Tibial artery (tissue), 4 donors: ENCODE measurements at regions not wholly inside any gene's neighbourhood (a gene's known extent, or its start where the extent isn't known, plus 50 kb on each side); places are given as distances from the start of the nearest gene placed in this dataset.

ENCODE experiments used
- DNase-seq, 2 donors: peaks; one replicate each; pipeline ENCODE4 v3.0.0-alpha.2; 2019
- H3K27ac ChIP-seq, 2 donors: fragments of 200-600 bp; sonication (generic) in 1 of 2; 1 replicate in 1 of 2; 2 replicates in 1 of 2; pipeline ENCODE4 v1.5.1; 2018 to 2019; ENCODE audit warnings: mild to moderate bottlenecking in 1 of 2
- H3K27me3 ChIP-seq, 2 donors: fragments of 200-600 bp; sonication (generic) in 1 of 2; one replicate each; pipeline versions ENCODE4 v1.5.1 to v1.6.0; 2016 to 2019
- H3K36me3 ChIP-seq, 3 donors: fragments of 200-600 bp; sonication (generic) in 2 of 3; one replicate each; pipeline ENCODE4 v1.5.1; 2016 to 2019; ENCODE audit warnings: mild to moderate bottlenecking in 2 of 3
- H3K4me1 ChIP-seq, 4 donors: fragments of 200-600 bp; sonication (generic) in 2 of 4; 1 replicate in 3 of 4; 2 replicates in 1 of 4; pipeline ENCODE4 v1.5.1; 2016 to 2019
- H3K4me3 ChIP-seq, 2 donors: fragments of 200-600 bp; sonication (generic) in 1 of 2; 1 replicate in 1 of 2; 2 replicates in 1 of 2; pipeline ENCODE4 v1.5.1; 2018 to 2019; ENCODE audit warnings: mild to moderate bottlenecking in 2 of 2
- H3K9me3 ChIP-seq, 3 donors: fragments of 200-600 bp; sonication (generic) in 1 of 3; one replicate each; pipeline ENCODE4 v1.5.1; 2016 to 2019
- CTCF ChIP-seq, 2 experiments: fragments of 200-600 bp in 1 of 2; fragments of 450-650 bp in 1 of 2; IDR thresholded peaks; one replicate each; pipeline ENCODE4 v1.5.1; 2017 to 2019; ENCODE audit warnings: antibody characterized with exemption in 2 of 2, mild to moderate bottlenecking in 1 of 2, moderate library complexity in 1 of 2
- intact Hi-C: fragments of 100-400 bp; cut with DNase I; formaldehyde crosslinking; loops from one replicate; pipeline ENCODE4 v1.15.0; 2023; ENCODE audit warnings: low total_unique reads

- Histone ChIP-seq H3K9me3 (peaks cover 0 to 4% (median under 1%) of the 10 kb centered on the region in 3 donors), H3K4me1 (no peaks in the 10 kb centered on the region), H3K27me3 (no peaks in the 10 kb centered on the region), H3K27ac (no peak overlapping the region), H3K36me3 (no peaks in the 10 kb centered on the region), H3K4me3 (no peak overlapping the region)
- no peak for TF ChIP-seq CTCF (IDR thresholded peaks at IDR 0.05)
- intact Hi-C loops = no loop called here
- no peak for DNase-seq
These were observed 296.3 kb downstream of the PRDM2 start for GRCh38 chr1:13996334-13996733.

DNA sequence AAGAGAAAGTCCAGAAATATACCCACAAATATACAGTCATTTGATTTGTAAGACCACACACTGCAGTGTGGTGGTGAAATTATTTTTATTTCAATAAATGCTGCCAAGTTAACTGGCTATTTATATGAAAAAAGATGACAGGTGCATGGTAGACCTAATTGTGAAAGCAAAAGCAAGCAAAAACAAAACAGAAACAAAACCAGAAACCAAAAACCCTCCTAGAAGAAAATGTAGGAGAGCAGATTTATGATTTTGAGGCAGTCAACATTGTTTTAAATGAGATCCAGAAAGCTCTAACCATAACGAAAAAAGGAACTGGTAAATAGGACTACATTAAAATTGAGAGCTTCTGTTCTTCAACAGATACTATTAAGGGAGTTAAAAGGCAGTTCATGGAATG is 303.6 kb downstream of the PRDM2 start:
- no peaks in the 10 kb centered on the region for H3K27me3 ChIP-seq
- no peak for TF ChIP-seq CTCF (IDR thresholded peaks at IDR 0.05)
- peaks cover 0 to 11% (median 3%) of the 10 kb centered on the region in 3 donors for H3K9me3 ChIP-seq
- intact Hi-C loops = no loop called here
- H3K27ac ChIP-seq = no peak overlapping the region
- no peaks in the 10 kb centered on the region for H3K4me1 ChIP-seq
- DNase-seq = no peak
- H3K36me3 ChIP-seq = no peaks in the 10 kb centered on the region
- no peak overlapping the region for H3K4me3 ChIP-seq

DNA sequence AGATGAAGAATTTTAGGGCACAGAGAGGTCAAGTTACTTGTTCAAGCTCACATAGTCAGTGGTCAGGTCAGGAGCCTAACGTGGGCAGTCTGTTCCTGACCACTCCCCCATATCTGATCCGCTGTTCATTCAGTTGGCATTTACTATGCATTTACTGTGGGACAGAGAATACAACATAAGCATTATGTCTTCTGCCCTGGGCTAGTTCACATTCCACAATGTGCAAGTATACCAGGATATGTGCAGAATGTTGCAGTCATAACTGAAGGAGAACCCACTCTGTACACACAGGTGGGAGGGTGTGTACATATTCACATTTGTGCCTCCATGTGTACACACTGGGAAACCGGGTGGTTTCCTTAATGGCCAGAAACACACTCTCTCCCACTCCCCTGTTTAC is 309.6 kb downstream of the PRDM2 start:
- H3K4me3 ChIP-seq = no peak overlapping the region
- H3K27ac ChIP-seq = no peak overlapping the region
- H3K4me1 ChIP-seq = no peaks in the 10 kb centered on the region
- no peaks in the 10 kb centered on the region for H3K27me3 ChIP-seq
- DNase-seq = no peak
- peaks cover 0 to 7% (median 0%) of the 10 kb centered on the region in 3 donors for H3K9me3 ChIP-seq
- intact Hi-C loops = no loop called here
- no peak for TF ChIP-seq CTCF (IDR thresholded peaks at IDR 0.05)
- no peaks in the 10 kb centered on the region for H3K36me3 ChIP-seq

GRCh38 chr1:14010476-14010875 is 310.5 kb downstream of the PRDM2 start:
- Histone ChIP-seq H3K4me1 (no peaks in the 10 kb centered on the region), H3K9me3 (peaks cover 0 to 7% (median 0%) of the 10 kb centered on the region in 3 donors), H3K27me3 (no peaks in the 10 kb centered on the region), H3K4me3 (no peak overlapping the region), H3K27ac (no peak overlapping the region), H3K36me3 (no peaks in the 10 kb centered on the region)
- intact Hi-C loops = no loop called here
- no peak for DNase-seq
- TF ChIP-seq CTCF (IDR thresholded peaks at IDR 0.05) = no peak

GRCh38 chr1:14011132-14011531 is 311.1 kb downstream of the PRDM2 start:
- Histone ChIP-seq H3K4me3 (no peak overlapping the region), H3K9me3 (peaks cover 0 to 7% (median 0%) of the 10 kb centered on the region in 3 donors), H3K27ac (no peak overlapping the region), H3K27me3 (no peaks in the 10 kb centered on the region), H3K36me3 (no peaks in the 10 kb centered on the region), H3K4me1 (no peaks in the 10 kb centered on the region)
- intact Hi-C loops = no loop called here
- no peak for DNase-seq
- no peak for TF ChIP-seq CTCF (IDR thresholded peaks at IDR 0.05)

GRCh38 chr1:14011888-14012287 is 311.9 kb downstream of the PRDM2 start:
- H3K36me3 ChIP-seq = no peaks in the 10 kb centered on the region
- peaks cover 0 to 1% of the 10 kb centered on the region in 2 donors for H3K27me3 ChIP-seq
- TF ChIP-seq CTCF (IDR thresholded peaks at IDR 0.05) = no peak
- no peaks in the 10 kb centered on the region for H3K4me1 ChIP-seq
- DNase-seq = no peak
- peaks cover 0 to 7% (median 0%) of the 10 kb centered on the region in 3 donors for H3K9me3 ChIP-seq
- intact Hi-C loops = no loop called here
- H3K27ac ChIP-seq = no peak overlapping the region
- no peak overlapping the region for H3K4me3 ChIP-seq
